B cell (primary cell): ENCODE measurements at regions not wholly inside any gene's neighbourhood (a gene's known extent, or its start where the extent isn't known, plus 50 kb on each side); places are given as distances from the start of the nearest gene placed in this dataset.

Experiments
- EZH2 ChIP-seq: IDR thresholded peaks from 2 replicates; pipeline ENCODE4 v1.6.1; 2012; ENCODE audit warnings: borderline replicate concordance, low read depth, mild to moderate bottlenecking, moderate library complexity, low read length; ENCODE audit not compliant: insufficient read depth, poor library complexity, severe bottlenecking
- TF ChIP-seq, protein P1 (sequence below): fragments of 200-600 bp; IDR thresholded peaks from one replicate; pipeline ENCODE4 v1.8.0; 2022; ENCODE audit warnings: antibody characterized with exemption, mild to moderate bottlenecking

GRCh38 chr2:168322325-168323007 is 75.1 kb upstream of the STK39 start:
- no peak for TF ChIP-seq EZH2
- TF ChIP-seq, protein P1, sequence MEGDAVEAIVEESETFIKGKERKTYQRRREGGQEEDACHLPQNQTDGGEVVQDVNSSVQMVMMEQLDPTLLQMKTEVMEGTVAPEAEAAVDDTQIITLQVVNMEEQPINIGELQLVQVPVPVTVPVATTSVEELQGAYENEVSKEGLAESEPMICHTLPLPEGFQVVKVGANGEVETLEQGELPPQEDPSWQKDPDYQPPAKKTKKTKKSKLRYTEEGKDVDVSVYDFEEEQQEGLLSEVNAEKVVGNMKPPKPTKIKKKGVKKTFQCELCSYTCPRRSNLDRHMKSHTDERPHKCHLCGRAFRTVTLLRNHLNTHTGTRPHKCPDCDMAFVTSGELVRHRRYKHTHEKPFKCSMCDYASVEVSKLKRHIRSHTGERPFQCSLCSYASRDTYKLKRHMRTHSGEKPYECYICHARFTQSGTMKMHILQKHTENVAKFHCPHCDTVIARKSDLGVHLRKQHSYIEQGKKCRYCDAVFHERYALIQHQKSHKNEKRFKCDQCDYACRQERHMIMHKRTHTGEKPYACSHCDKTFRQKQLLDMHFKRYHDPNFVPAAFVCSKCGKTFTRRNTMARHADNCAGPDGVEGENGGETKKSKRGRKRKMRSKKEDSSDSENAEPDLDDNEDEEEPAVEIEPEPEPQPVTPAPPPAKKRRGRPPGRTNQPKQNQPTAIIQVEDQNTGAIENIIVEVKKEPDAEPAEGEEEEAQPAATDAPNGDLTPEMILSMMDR = no peak
